ENCODE measurements at regions not wholly inside any gene's neighbourhood (a gene's known extent, or its start where the extent isn't known, plus 50 kb on each side); places are given as distances from the start of the nearest gene placed in this dataset.
A peak's percentile ranks its signal among the peaks of the same experiment; 100 is the strongest.
"Not testable (repeated sequence)": the region's sequence is repeated elsewhere in the genome, so short reads cannot be mapped to it uniquely, and the experiment has no call there.

DNA sequence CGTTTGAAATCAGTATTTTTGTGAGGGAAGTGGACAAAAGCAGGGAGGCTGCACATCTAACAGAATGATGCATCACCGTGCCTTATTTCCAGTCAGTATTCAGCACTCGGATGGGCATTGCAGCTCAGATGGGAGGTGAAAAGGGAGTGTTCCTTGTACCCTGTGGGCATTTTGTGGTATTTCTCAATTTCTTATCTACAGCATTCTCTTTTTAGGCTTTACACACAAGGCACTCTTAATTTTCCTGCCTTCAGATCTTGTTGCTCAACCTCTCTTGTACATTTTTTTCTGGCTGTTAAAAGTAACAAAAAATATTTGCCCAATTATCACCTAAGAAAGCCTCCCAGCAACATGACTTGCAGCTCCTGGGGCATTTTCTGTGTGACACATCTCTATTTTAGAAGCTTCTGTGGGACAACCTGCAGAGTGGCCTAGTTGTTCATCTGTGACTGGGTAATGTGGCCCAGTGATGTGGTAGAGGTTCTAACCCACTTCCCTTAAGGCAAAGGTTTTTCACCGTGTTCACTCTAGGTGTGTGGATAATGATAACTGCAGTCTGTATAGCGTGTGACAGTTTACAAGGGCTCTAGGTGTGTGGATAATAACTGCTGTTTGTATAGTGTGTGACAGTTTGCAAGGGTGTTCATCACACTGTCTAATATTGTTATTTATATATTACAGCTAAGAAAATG lies 257.2 kb downstream of the PTGER3 start:
- H3K27me3 Mint-ChIP-seq, result no peaks in the 10 kb centered on the region
- no peaks in the 10 kb centered on the region for H3K36me3 ChIP-seq (ENCODE audit: control insufficient read depth, insufficient read depth, low read length)
- H3K27ac Mint-ChIP-seq, result no peak overlapping the region
- no peaks in the 10 kb centered on the region for H3K36me3 Mint-ChIP-seq
- H3K4me3 ChIP-seq (ENCODE audit: low read depth, low read length), result no peak overlapping the region
- H3K9me3 Mint-ChIP-seq, result peaks cover 0 to 5% (median 2%) of the 10 kb centered on the region in 7 donors
- ATAC-seq (ENCODE audit: low read depth in 2 of 2), result no peak
- no peak for DNase-seq
- H3K4me1 Mint-ChIP-seq, result no peaks in the 10 kb centered on the region
- no peaks in the 10 kb centered on the region for H3K4me1 ChIP-seq (ENCODE audit: control insufficient read depth, insufficient read depth, low read length, poor library complexity, severe bottlenecking)
- no peak overlapping the region for H3K27ac ChIP-seq (ENCODE audit: insufficient read depth, low read length, poor library complexity, severe bottlenecking)
- H3K4me3 Mint-ChIP-seq, result no peak overlapping the region
- no peaks in the 10 kb centered on the region for H3K9me3 ChIP-seq (ENCODE audit: control insufficient read depth in 2 of 2, low read length in 2 of 2)
- no peaks in the 10 kb centered on the region for H3K27me3 ChIP-seq (ENCODE audit: control insufficient read depth, insufficient read depth, low read length)

DNA sequence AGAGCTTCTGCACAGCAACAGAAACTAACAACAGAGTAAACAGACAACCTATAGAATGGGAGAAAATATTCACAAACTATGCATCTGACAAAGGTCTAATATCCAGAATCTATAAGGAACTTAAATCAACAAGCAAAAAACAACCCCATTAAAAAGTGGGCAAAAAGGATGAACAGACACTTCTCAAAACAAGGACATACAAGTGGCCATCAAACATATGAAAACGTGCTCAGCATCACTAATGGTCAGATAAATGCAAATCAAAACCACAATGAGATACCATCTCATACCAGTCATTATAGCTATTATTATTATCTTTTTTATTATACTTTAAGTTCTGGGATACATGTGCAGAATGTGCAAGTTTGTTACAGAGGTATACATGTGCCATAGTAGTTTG lies 252.6 kb downstream of the PTGER3 start:
- not testable (repeated sequence) for H3K9me3 ChIP-seq (ENCODE audit: control insufficient read depth in 2 of 2, low read length in 2 of 2); H3K4me1 ChIP-seq (ENCODE audit: control insufficient read depth, insufficient read depth, low read length, poor library complexity, severe bottlenecking); H3K36me3 ChIP-seq (ENCODE audit: control insufficient read depth, insufficient read depth, low read length); H3K27me3 Mint-ChIP-seq; H3K36me3 Mint-ChIP-seq; DNase-seq; ATAC-seq (ENCODE audit: low read depth in 2 of 2); H3K4me1 Mint-ChIP-seq; H3K27ac ChIP-seq (ENCODE audit: insufficient read depth, low read length, poor library complexity, severe bottlenecking); H3K4me3 ChIP-seq (ENCODE audit: low read depth, low read length); H3K4me3 Mint-ChIP-seq; H3K27me3 ChIP-seq (ENCODE audit: control insufficient read depth, insufficient read depth, low read length); H3K27ac Mint-ChIP-seq
- peaks cover 0 to 23% (median 6%) of the 10 kb centered on the region in 7 donors for H3K9me3 Mint-ChIP-seq

DNA sequence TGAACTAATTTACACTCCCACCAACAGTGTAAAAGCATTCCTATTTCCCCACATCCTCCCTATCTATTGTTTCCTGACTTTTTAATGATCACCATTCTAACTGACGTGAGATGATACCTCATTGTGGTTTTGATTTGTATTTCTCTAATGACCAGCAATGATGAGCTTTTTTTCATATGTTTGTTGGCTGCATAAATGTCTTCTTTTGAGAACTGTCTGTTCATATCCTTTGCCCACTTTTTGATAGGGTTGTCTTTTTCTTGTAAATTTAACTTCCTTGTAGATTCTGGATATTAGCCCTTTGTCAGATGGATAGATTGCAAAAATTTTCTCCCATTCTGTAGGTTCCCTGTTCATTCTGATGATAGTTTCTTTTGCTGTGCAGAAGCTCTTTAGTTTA lies 251.3 kb downstream of the PTGER3 start:
- not testable (repeated sequence) for H3K27ac ChIP-seq (ENCODE audit: insufficient read depth, low read length, poor library complexity, severe bottlenecking); H3K4me1 ChIP-seq (ENCODE audit: control insufficient read depth, insufficient read depth, low read length, poor library complexity, severe bottlenecking); DNase-seq; H3K4me3 ChIP-seq (ENCODE audit: low read depth, low read length); H3K36me3 Mint-ChIP-seq; H3K9me3 ChIP-seq (ENCODE audit: control insufficient read depth in 2 of 2, low read length in 2 of 2); H3K27me3 Mint-ChIP-seq; H3K36me3 ChIP-seq (ENCODE audit: control insufficient read depth, insufficient read depth, low read length); ATAC-seq (ENCODE audit: low read depth in 2 of 2); H3K27ac Mint-ChIP-seq; H3K4me1 Mint-ChIP-seq; H3K4me3 Mint-ChIP-seq; H3K27me3 ChIP-seq (ENCODE audit: control insufficient read depth, insufficient read depth, low read length)
- H3K9me3 Mint-ChIP-seq, result peaks cover 0 to 28% (median 6%) of the 10 kb centered on the region in 7 donors

DNA sequence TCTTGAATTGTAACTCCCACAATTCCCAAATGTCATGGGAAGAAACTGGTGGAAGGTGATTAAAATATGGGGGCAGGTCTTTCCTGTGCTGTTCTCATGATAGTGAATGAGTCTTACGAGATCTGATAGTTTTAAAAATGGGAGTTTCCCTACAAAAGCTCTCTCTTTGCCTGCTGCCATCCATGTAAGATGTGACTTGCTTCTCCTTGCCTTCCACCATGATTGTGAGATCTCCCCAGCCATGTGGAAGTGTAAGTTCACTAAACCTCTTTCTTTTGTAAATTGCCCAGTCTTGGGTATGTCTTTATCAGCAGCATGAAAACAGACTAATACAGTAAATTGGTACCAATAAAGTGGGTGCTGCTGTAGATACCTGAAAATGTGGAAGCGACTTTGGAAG lies 245.0 kb downstream of the PTGER3 start:
- peaks cover 0 to 27% (median 8%) of the 10 kb centered on the region in 7 donors for H3K9me3 Mint-ChIP-seq
- H3K27ac Mint-ChIP-seq; H3K9me3 ChIP-seq (ENCODE audit: control insufficient read depth in 2 of 2, low read length in 2 of 2); H3K27me3 ChIP-seq (ENCODE audit: control insufficient read depth, insufficient read depth, low read length); H3K4me3 Mint-ChIP-seq; H3K36me3 Mint-ChIP-seq; H3K27ac ChIP-seq (ENCODE audit: insufficient read depth, low read length, poor library complexity, severe bottlenecking); H3K4me1 Mint-ChIP-seq; H3K36me3 ChIP-seq (ENCODE audit: control insufficient read depth, insufficient read depth, low read length); H3K27me3 Mint-ChIP-seq; H3K4me1 ChIP-seq (ENCODE audit: control insufficient read depth, insufficient read depth, low read length, poor library complexity, severe bottlenecking); DNase-seq; ATAC-seq (ENCODE audit: low read depth in 2 of 2); H3K4me3 ChIP-seq (ENCODE audit: low read depth, low read length): not testable (repeated sequence)

DNA sequence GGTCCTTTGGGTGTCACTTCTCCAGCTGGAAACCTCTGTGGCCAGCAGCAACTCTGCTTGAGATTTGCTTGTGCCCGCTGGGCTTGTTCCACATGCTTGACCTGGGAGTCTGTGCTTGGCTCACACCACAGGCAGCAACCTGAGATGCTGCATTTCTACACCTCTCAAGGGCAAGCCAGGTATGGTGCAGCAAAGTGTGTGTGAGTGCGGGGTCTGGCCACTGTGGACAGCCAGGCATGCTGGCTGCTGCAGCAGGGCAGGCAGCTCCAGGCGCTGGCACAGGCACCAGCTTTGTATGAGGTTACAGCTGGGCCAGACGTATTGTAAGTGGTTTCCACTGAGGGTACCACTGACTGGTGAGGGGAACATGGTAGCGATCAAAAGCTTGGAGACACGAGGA lies 242.0 kb downstream of the PTGER3 start:
- H3K9me3 ChIP-seq (ENCODE audit: control insufficient read depth in 2 of 2, low read length in 2 of 2), result no peaks in the 10 kb centered on the region
- H3K27me3 ChIP-seq (ENCODE audit: control insufficient read depth, insufficient read depth, low read length), result no peaks in the 10 kb centered on the region
- Mint-ChIP-seq H3K4me1 (no peaks in the 10 kb centered on the region), H3K4me3 (no peak overlapping the region), H3K9me3 (peaks cover 0 to 9% (median 3%) of the 10 kb centered on the region in 7 donors), H3K36me3 (no peaks in the 10 kb centered on the region), H3K27ac (no peak overlapping the region), H3K27me3 (no peaks in the 10 kb centered on the region)
- H3K27ac ChIP-seq (ENCODE audit: insufficient read depth, low read length, poor library complexity, severe bottlenecking), result no peak overlapping the region
- H3K4me1 ChIP-seq (ENCODE audit: control insufficient read depth, insufficient read depth, low read length, poor library complexity, severe bottlenecking), result no peaks in the 10 kb centered on the region
- ATAC-seq (ENCODE audit: low read depth in 2 of 2), result no peak
- H3K36me3 ChIP-seq (ENCODE audit: control insufficient read depth, insufficient read depth, low read length), result no peaks in the 10 kb centered on the region
- H3K4me3 ChIP-seq (ENCODE audit: low read depth, low read length), result no peak overlapping the region
- DNase-seq, result no peak

DNA sequence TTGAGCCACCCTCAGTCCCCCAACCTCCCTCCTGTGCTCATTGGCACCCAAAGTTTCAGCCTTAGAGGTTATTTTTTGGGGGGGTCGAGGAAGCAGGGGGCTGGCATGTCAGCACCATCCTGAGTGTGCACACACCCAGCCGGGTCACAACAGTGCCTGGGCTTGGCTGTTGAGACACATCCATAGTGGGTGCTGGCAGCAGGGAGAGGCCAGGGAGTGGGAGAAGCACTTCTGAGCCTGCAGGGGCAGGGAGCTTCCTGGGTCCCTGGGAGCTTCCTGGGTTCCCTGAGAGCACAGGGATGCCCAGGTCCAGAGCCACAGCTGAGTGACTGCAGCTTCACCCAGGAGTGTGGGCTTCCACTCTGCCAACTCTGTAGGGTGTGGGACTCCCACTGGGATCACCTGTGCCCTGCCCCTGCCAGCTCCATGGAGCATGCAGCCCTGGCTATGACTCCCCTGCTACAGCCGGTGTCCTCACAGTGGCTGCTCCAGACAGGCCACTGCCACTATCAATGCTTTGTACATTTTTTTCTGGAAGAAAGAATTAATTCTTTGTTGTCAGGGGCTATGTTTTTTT lies 240.4 kb downstream of the PTGER3 start:
- Histone ChIP-seq H3K4me1 (ENCODE audit: control insufficient read depth, insufficient read depth, low read length, poor library complexity, severe bottlenecking) (no peaks in the 10 kb centered on the region), H3K9me3 (ENCODE audit: control insufficient read depth in 2 of 2, low read length in 2 of 2) (no peaks in the 10 kb centered on the region), H3K27me3 (ENCODE audit: control insufficient read depth, insufficient read depth, low read length) (no peaks in the 10 kb centered on the region), H3K27ac (ENCODE audit: insufficient read depth, low read length, poor library complexity, severe bottlenecking) (no peak overlapping the region), H3K4me3 (ENCODE audit: low read depth, low read length) (no peak overlapping the region), H3K36me3 (ENCODE audit: control insufficient read depth, insufficient read depth, low read length) (no peaks in the 10 kb centered on the region)
- ATAC-seq (ENCODE audit: low read depth in 2 of 2) (peak in 1 of 2 donors; percentile 45), DNase-seq (no peak)
- Mint-ChIP-seq H3K9me3 (peaks cover 0 to 8% (median under 1%) of the 10 kb centered on the region in 7 donors), H3K27ac (no peak overlapping the region), H3K27me3 (no peaks in the 10 kb centered on the region), H3K4me1 (no peaks in the 10 kb centered on the region), H3K36me3 (no peaks in the 10 kb centered on the region), H3K4me3 (no peak overlapping the region)

DNA sequence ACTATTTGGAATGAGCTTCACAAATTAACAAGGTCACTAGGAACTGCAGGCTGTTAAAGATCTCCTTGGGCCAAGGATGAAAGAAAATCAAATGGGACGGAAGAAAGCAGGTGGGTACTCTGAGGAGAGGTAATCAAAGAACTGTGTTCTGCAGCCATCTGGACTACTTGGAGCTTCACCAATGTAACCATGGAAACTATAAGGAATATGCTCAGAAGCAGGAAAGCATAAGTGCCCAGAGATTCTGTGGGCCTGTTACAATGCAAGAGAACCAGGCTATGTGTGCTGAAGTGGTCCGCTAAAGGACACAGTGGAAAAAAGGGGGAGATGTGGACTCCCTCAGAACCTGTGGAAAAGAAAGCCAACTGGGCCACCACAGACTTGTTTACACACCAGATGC lies 238.5 kb downstream of the PTGER3 start:
- Mint-ChIP-seq H3K9me3 (peaks cover 0 to 7% (median 0%) of the 10 kb centered on the region in 7 donors), H3K27me3 (no peaks in the 10 kb centered on the region)
- H3K27me3 ChIP-seq (ENCODE audit: control insufficient read depth, insufficient read depth, low read length), result no peaks in the 10 kb centered on the region

DNA sequence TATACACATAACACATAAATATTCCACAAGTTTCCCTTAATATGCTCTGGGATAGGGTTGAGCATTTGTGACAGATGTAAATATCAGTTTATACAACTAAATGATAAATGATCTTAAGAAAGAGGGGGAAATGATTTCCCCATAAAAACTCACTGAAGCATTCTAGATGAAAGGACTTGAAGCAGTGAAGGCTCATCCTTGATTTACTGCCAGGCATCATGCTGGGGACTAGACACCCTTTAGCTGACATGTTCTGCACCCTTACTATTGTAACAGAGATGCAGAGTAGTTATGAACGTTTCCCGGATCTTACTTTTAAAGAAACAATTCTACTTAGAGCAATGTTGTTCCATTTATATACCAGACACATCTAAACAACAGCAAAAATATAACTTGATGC lies 235.8 kb downstream of the PTGER3 start:
- no peak for ATAC-seq (ENCODE audit: low read depth in 2 of 2)
- Histone ChIP-seq H3K27me3 (ENCODE audit: control insufficient read depth, insufficient read depth, low read length) (no peaks in the 10 kb centered on the region), H3K9me3 (ENCODE audit: control insufficient read depth in 2 of 2, low read length in 2 of 2) (no peaks in the 10 kb centered on the region), H3K4me1 (ENCODE audit: control insufficient read depth, insufficient read depth, low read length, poor library complexity, severe bottlenecking) (no peaks in the 10 kb centered on the region), H3K4me3 (ENCODE audit: low read depth, low read length) (no peak overlapping the region), H3K36me3 (ENCODE audit: control insufficient read depth, insufficient read depth, low read length) (no peaks in the 10 kb centered on the region), H3K27ac (ENCODE audit: insufficient read depth, low read length, poor library complexity, severe bottlenecking) (no peak overlapping the region)
- H3K36me3 Mint-ChIP-seq, result no peaks in the 10 kb centered on the region
- DNase-seq, result no peak
- H3K4me1 Mint-ChIP-seq, result no peaks in the 10 kb centered on the region
- H3K4me3 Mint-ChIP-seq, result no peak overlapping the region
- H3K9me3 Mint-ChIP-seq, result peaks cover 0 to 5% (median 0%) of the 10 kb centered on the region in 7 donors
- no peaks in the 10 kb centered on the region for H3K27me3 Mint-ChIP-seq
- no peak overlapping the region for H3K27ac Mint-ChIP-seq

More for the DNA sequence above, 238.5 kb downstream of the PTGER3 start:
- H3K36me3 ChIP-seq (ENCODE audit: control insufficient read depth, insufficient read depth, low read length), result no peaks in the 10 kb centered on the region
- H3K4me3 Mint-ChIP-seq, result no peak overlapping the region
- H3K36me3 Mint-ChIP-seq, result no peaks in the 10 kb centered on the region
- H3K4me3 ChIP-seq (ENCODE audit: low read depth, low read length), result no peak overlapping the region
- H3K4me1 ChIP-seq (ENCODE audit: control insufficient read depth, insufficient read depth, low read length, poor library complexity, severe bottlenecking), result no peaks in the 10 kb centered on the region
- H3K27ac Mint-ChIP-seq, result no peak overlapping the region
- no peak for DNase-seq
- ATAC-seq (ENCODE audit: low read depth in 2 of 2), result no peak
- no peaks in the 10 kb centered on the region for H3K4me1 Mint-ChIP-seq
- H3K27ac ChIP-seq (ENCODE audit: insufficient read depth, low read length, poor library complexity, severe bottlenecking), result no peak overlapping the region
- no peaks in the 10 kb centered on the region for H3K9me3 ChIP-seq (ENCODE audit: control insufficient read depth in 2 of 2, low read length in 2 of 2)

All from CD4-positive, CD25-positive, alpha-beta regulatory T cell (primary cell).